ENCODE measurements at regions not wholly inside any gene's neighbourhood (a gene's known extent, or its start where the extent isn't known, plus 50 kb on each side); places are given as distances from the start of the nearest gene placed in this dataset.

DNA sequence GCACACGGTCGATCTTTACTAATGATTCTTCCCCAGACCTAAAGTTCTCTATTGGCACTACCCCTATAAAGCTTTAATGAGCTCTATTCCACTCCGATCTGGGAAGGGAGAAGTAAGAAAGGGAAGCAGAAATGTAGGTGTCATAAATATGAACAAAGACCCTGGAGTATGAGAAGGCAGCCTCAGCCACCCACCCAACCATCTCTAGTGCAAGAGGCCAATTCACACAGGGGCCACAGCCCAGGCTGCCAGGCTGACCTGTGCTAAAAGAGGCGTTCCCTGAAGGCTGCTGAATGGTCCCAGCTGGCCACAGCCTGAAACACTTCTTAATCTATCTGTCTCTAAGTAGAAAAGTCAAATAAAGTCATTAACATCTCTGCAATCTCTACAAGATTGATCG, 60.1 kb upstream of the ACTR3 start:
- H2AK5ac ChIP-seq (ENCODE audit: low read length), result no peak overlapping the region
- H2BK5ac ChIP-seq (ENCODE audit: low read length), result no peak overlapping the region
- H3K23ac ChIP-seq (ENCODE audit: low read length), result no peak overlapping the region
- H3K79me2 ChIP-seq (ENCODE audit: control insufficient read depth, insufficient read depth, low read length), result no peaks in the 10 kb centered on the region
- H3K36me3 ChIP-seq (ENCODE audit: control insufficient read depth, insufficient read depth, low read length), result no peaks in the 10 kb centered on the region
- H3K27ac ChIP-seq (ENCODE audit: low read depth, low read length), result no peak overlapping the region
- no peak overlapping the region for H2BK120ac ChIP-seq (ENCODE audit: low read depth, low read length)
- H4K5ac ChIP-seq (ENCODE audit: low read length), result no peak overlapping the region
- H3K4me2 ChIP-seq (ENCODE audit: low read length), result no peak overlapping the region
- peaks cover 11% of the 10 kb centered on the region for H3K4me1 ChIP-seq (ENCODE audit: control insufficient read depth, low read depth, low read length)
- no peak overlapping the region for H4K8ac ChIP-seq (ENCODE audit: low read depth, low read length)
- H3K4me3 ChIP-seq (ENCODE audit: low read length), result no peak overlapping the region
- H3K9ac ChIP-seq (ENCODE audit: low read length), result no peak overlapping the region
- no CpG with 5 or more reads among the region's 5 CpGs for WGBS (ENCODE audit: extremely low coverage, insufficient coverage, low lambda C conversion rate)
- no peaks in the 10 kb centered on the region for H3K27me3 ChIP-seq (ENCODE audit: insufficient read depth, low read length, poor library complexity)
- H3K4ac ChIP-seq (ENCODE audit: low read depth, low read length), result no peak overlapping the region
- H3K79me1 ChIP-seq (ENCODE audit: low read length), result no peaks in the 10 kb centered on the region
- DNase-seq, result no peak
- no peak overlapping the region for H3K56ac ChIP-seq (ENCODE audit: low read length)
- H3K18ac ChIP-seq (ENCODE audit: low read length), result no peak overlapping the region
- H2BK15ac ChIP-seq (replicated peaks; ENCODE audit: low read depth), result no peak overlapping the region

DNA sequence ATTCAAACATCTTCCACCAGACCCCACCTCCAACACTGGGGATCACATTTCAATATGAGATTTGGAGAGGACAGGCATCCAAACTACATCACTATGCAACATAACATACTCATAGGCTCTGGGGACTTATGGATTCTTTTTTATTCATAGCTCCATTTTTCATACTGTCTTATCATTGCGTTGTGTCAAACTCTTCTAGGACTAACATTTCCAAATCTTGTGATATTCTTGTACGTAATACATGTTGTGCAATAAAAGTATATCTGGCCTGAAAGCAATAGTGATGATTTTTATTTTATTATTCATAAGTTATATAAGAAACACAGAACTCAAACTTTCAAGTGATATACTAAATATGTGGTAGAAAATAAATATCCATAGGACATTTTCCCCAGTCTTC, 60.6 kb upstream of the ACTR3 start:
- H4K5ac ChIP-seq (ENCODE audit: low read length), result no peak overlapping the region
- no peak overlapping the region for H3K4ac ChIP-seq (ENCODE audit: low read depth, low read length)
- no peaks in the 10 kb centered on the region for H3K79me1 ChIP-seq (ENCODE audit: low read length)
- H3K36me3 ChIP-seq (ENCODE audit: control insufficient read depth, insufficient read depth, low read length), result no peaks in the 10 kb centered on the region
- no CpG with 5 or more reads among the region's 2 CpGs for WGBS (ENCODE audit: extremely low coverage, insufficient coverage, low lambda C conversion rate)
- H2BK5ac ChIP-seq (ENCODE audit: low read length), result no peak overlapping the region
- H2AK5ac ChIP-seq (ENCODE audit: low read length), result no peak overlapping the region
- no peak overlapping the region for H3K9ac ChIP-seq (ENCODE audit: low read length)
- H3K27me3 ChIP-seq (ENCODE audit: insufficient read depth, low read length, poor library complexity), result no peaks in the 10 kb centered on the region
- H3K4me2 ChIP-seq (ENCODE audit: low read length), result no peak overlapping the region
- DNase-seq, result no peak
- no peak overlapping the region for H3K23ac ChIP-seq (ENCODE audit: low read length)
- peak overlapping the region; percentile 18 for H3K18ac ChIP-seq (ENCODE audit: low read length)
- H2BK15ac ChIP-seq (replicated peaks; ENCODE audit: low read depth), result no peak overlapping the region
- no peaks in the 10 kb centered on the region for H3K79me2 ChIP-seq (ENCODE audit: control insufficient read depth, insufficient read depth, low read length)
- H3K4me1 ChIP-seq (ENCODE audit: control insufficient read depth, low read depth, low read length), result peaks cover 11% of the 10 kb centered on the region
- H3K27ac ChIP-seq (ENCODE audit: low read depth, low read length), result no peak overlapping the region
- H4K8ac ChIP-seq (ENCODE audit: low read depth, low read length), result no peak overlapping the region
- no peak overlapping the region for H3K4me3 ChIP-seq (ENCODE audit: low read length)
- no peak overlapping the region for H3K56ac ChIP-seq (ENCODE audit: low read length)
- no peak overlapping the region for H2BK120ac ChIP-seq (ENCODE audit: low read depth, low read length)

DNA sequence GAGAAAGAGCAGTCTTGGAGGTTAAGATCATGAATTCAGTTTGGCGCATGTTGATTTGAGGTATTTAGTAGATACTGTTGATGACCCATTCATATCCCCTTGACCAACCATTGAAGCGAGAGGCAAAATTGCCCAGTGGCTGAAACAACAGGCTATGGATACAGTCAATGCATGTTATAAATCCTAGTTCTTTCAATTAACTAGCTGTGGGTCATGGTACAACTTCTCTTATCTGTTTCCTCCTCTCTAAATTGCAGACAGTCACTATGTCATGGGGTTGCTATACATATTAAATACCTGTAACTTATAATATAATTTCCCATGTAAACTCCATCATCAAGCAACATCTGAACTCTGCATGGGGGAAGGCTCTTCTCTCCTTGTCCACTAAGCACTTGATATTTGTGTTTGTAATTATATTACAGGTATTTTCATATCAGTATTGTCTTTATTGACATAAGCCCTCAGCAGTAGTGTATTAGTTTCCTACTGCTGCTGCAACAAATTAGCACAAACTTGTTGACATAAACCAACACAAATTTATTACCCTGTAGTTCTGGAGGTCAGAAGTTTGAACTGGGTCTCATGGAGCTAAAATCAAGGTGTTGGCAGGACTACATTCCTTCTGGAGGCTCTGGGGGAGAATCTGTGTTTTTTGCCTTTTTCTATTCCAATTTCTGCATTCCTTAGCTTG, 61.7 kb upstream of the ACTR3 start:
- H4K8ac ChIP-seq (ENCODE audit: low read depth, low read length), result no peak overlapping the region
- H3K4me3 ChIP-seq (ENCODE audit: low read length), result no peak overlapping the region
- no peaks in the 10 kb centered on the region for H3K79me1 ChIP-seq (ENCODE audit: low read length)
- H2BK5ac ChIP-seq (ENCODE audit: low read length), result no peak overlapping the region
- H2BK15ac ChIP-seq (replicated peaks; ENCODE audit: low read depth), result no peak overlapping the region
- peak overlapping the region; percentile 4 for H3K18ac ChIP-seq (ENCODE audit: low read length)
- no peak overlapping the region for H3K4ac ChIP-seq (ENCODE audit: low read depth, low read length)
- H2BK120ac ChIP-seq (ENCODE audit: low read depth, low read length), result peak overlapping the region; percentile 86
- no peak overlapping the region for H2AK5ac ChIP-seq (ENCODE audit: low read length)
- no peak overlapping the region for H4K5ac ChIP-seq (ENCODE audit: low read length)
- H3K36me3 ChIP-seq (ENCODE audit: control insufficient read depth, insufficient read depth, low read length), result no peaks in the 10 kb centered on the region
- peak overlapping the region; percentile 16 for H3K23ac ChIP-seq (ENCODE audit: low read length)
- WGBS (ENCODE audit: extremely low coverage, insufficient coverage, low lambda C conversion rate), result no CpG with 5 or more reads among the region's 2 CpGs
- no peak overlapping the region for H3K56ac ChIP-seq (ENCODE audit: low read length)
- H3K9ac ChIP-seq (ENCODE audit: low read length), result no peak overlapping the region
- no peaks in the 10 kb centered on the region for H3K79me2 ChIP-seq (ENCODE audit: control insufficient read depth, insufficient read depth, low read length)
- peaks cover 11% of the 10 kb centered on the region for H3K4me1 ChIP-seq (ENCODE audit: control insufficient read depth, low read depth, low read length)
- H3K27ac ChIP-seq (ENCODE audit: low read depth, low read length), result peak overlapping the region; percentile 15
- DNase-seq, result no peak
- no peaks in the 10 kb centered on the region for H3K27me3 ChIP-seq (ENCODE audit: insufficient read depth, low read length, poor library complexity)
- no peak overlapping the region for H3K4me2 ChIP-seq (ENCODE audit: low read length)

DNA sequence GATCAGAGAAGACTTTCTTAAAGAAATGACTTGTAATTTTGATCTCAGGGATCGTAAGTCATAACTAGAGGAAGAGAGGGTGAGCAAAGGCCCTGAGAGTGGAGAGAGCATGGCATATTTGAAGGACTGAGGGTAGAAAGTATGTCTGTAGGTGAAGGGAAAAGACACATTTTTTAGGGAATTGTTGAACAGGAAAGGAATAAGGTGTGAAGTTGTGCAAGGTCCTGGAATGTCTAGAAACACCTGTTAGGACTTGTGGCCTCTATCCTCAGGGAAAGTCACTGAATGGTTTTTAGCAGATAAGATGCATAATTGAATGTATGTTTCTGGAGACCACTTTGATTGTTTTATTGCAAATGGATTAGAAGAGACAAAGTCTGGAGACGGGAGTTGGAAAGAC, 62.5 kb upstream of the ACTR3 start:
- H3K27me3 ChIP-seq (ENCODE audit: insufficient read depth, low read length, poor library complexity), result no peaks in the 10 kb centered on the region
- H3K4me3 ChIP-seq (ENCODE audit: low read length), result no peak overlapping the region
- H4K5ac ChIP-seq (ENCODE audit: low read length), result no peak overlapping the region
- no peak overlapping the region for H2BK120ac ChIP-seq (ENCODE audit: low read depth, low read length)
- H3K4me2 ChIP-seq (ENCODE audit: low read length), result no peak overlapping the region
- H3K18ac ChIP-seq (ENCODE audit: low read length), result peak overlapping the region; percentile 4
- no peak overlapping the region for H3K23ac ChIP-seq (ENCODE audit: low read length)
- H3K4me1 ChIP-seq (ENCODE audit: control insufficient read depth, low read depth, low read length), result peaks cover 11% of the 10 kb centered on the region
- peak; percentile 40 for DNase-seq
- H3K36me3 ChIP-seq (ENCODE audit: control insufficient read depth, insufficient read depth, low read length), result no peaks in the 10 kb centered on the region
- H4K8ac ChIP-seq (ENCODE audit: low read depth, low read length), result no peak overlapping the region
- H3K27ac ChIP-seq (ENCODE audit: low read depth, low read length), result peak overlapping the region; percentile 15
- no peaks in the 10 kb centered on the region for H3K79me2 ChIP-seq (ENCODE audit: control insufficient read depth, insufficient read depth, low read length)
- H3K4ac ChIP-seq (ENCODE audit: low read depth, low read length), result peak overlapping the region; percentile 60
- H3K79me1 ChIP-seq (ENCODE audit: low read length), result no peaks in the 10 kb centered on the region
- no peak overlapping the region for H2BK15ac ChIP-seq (replicated peaks; ENCODE audit: low read depth)
- no peak overlapping the region for H3K56ac ChIP-seq (ENCODE audit: low read length)
- no peak overlapping the region for H3K9ac ChIP-seq (ENCODE audit: low read length)
- no peak overlapping the region for H2AK5ac ChIP-seq (ENCODE audit: low read length)
- no peak overlapping the region for H2BK5ac ChIP-seq (ENCODE audit: low read length)
- no CpG with 5 or more reads among the region's 2 CpGs for WGBS (ENCODE audit: extremely low coverage, insufficient coverage, low lambda C conversion rate)

DNA sequence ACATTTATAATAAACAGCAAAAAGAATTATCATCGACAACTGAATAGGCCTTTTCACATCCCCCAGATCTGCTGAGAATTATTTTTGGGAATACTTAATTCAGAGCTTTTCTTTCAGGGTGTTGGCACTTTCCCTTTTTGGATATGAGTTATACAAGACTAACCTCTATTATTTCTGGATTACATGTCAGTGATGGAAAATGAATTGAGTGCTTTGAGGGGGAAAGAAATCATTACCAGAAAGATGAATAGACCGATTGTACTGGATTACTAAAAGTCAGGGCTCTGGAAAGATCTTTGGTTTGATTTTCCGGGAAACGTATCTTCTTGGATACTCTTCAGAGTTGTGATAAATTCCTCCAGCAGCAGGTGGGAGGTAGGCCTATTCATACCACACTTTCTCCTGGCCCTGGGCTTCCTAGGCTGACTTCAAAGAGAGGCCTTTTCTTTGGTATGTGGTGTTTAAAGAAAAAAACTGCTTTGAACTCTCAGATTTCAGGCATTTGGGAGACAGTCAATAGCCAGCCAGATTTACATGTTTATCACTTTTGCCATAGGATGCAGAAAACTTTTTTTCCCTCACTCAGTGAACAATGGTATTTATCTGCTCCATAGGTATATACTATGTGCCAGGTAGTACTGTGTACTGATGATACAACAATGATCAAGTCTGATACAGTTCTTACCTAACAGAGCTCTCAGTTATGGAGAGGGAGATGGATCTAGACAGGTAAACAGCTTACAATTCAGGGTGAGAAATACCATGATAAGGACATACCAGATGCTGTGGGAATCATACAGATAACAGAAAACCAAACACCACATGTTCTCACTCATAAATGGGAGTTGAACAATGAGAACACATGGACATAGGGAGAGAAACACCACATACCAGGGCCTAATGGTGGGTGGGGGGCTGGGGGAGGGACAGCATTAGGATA, 63.3 kb upstream of the ACTR3 start:
- H3K4me3 ChIP-seq (ENCODE audit: low read length), result no peak overlapping the region
- H2BK5ac ChIP-seq (ENCODE audit: low read length), result no peak overlapping the region
- H3K79me2 ChIP-seq (ENCODE audit: control insufficient read depth, insufficient read depth, low read length), result no peaks in the 10 kb centered on the region
- no peak overlapping the region for H3K18ac ChIP-seq (ENCODE audit: low read length)
- peaks cover 11% of the 10 kb centered on the region for H3K4me1 ChIP-seq (ENCODE audit: control insufficient read depth, low read depth, low read length)
- peak; percentile 96 for DNase-seq
- no peak overlapping the region for H4K8ac ChIP-seq (ENCODE audit: low read depth, low read length)
- no peak overlapping the region for H2BK15ac ChIP-seq (replicated peaks; ENCODE audit: low read depth)
- no peaks in the 10 kb centered on the region for H3K36me3 ChIP-seq (ENCODE audit: control insufficient read depth, insufficient read depth, low read length)
- no peak overlapping the region for H3K4me2 ChIP-seq (ENCODE audit: low read length)
- H2BK120ac ChIP-seq (ENCODE audit: low read depth, low read length), result no peak overlapping the region
- WGBS (ENCODE audit: extremely low coverage, insufficient coverage, low lambda C conversion rate), result no CpG with 5 or more reads among the region's 4 CpGs
- H3K9ac ChIP-seq (ENCODE audit: low read length), result no peak overlapping the region
- H4K5ac ChIP-seq (ENCODE audit: low read length), result no peak overlapping the region
- H3K27me3 ChIP-seq (ENCODE audit: insufficient read depth, low read length, poor library complexity), result no peaks in the 10 kb centered on the region
- no peak overlapping the region for H3K4ac ChIP-seq (ENCODE audit: low read depth, low read length)
- no peaks in the 10 kb centered on the region for H3K79me1 ChIP-seq (ENCODE audit: low read length)
- no peak overlapping the region for H3K23ac ChIP-seq (ENCODE audit: low read length)
- H3K56ac ChIP-seq (ENCODE audit: low read length), result no peak overlapping the region
- H3K27ac ChIP-seq (ENCODE audit: low read depth, low read length), result peak overlapping the region; percentile 38
- no peak overlapping the region for H2AK5ac ChIP-seq (ENCODE audit: low read length)

Measured in mesendoderm (in vitro differentiated cells).